RWPE2 (cell line): ENCODE measurements at regions not wholly inside any gene's neighbourhood (a gene's known extent, or its start where the extent isn't known, plus 50 kb on each side); places are given as distances from the start of the nearest gene placed in this dataset.

Experiments
- ATAC-seq: fragments of 200-7000 bp; cut with Tn5 transposase; 3 replicates; pipeline ENCODE4 v1.9.1; 2021; ENCODE audit warnings: low read depth
- DNase-seq: peaks from one replicate; pipeline ENCODE4 v3.0.0-alpha.2; 2020; ENCODE audit warnings: low spot score
- H3K27ac ChIP-seq: fragments of 450-650 bp; 2 replicates; pipeline ENCODE4 v1.5.1; 2017; ENCODE audit warnings: mild to moderate bottlenecking; ENCODE audit not compliant: poor library complexity, severe bottlenecking
- H3K27me3 ChIP-seq: fragments of 250-450 bp; sonication (Bioruptor Pico); 2 replicates; pipeline ENCODE4 v1.5.1; 2021; ENCODE audit warnings: mild to moderate bottlenecking, moderate library complexity; ENCODE audit not compliant: insufficient read depth, poor library complexity, severe bottlenecking
- H3K36me3 ChIP-seq: fragments of 250-450 bp; sonication (Bioruptor Pico); 2 replicates; pipeline ENCODE4 v1.5.1; 2020; ENCODE audit warnings: low read depth, mild to moderate bottlenecking, moderate library complexity
- H3K4me1 ChIP-seq: fragments of 250-450 bp; sonication (Bioruptor Pico); 2 replicates; pipeline ENCODE4 v1.5.1; 2021; ENCODE audit warnings: mild to moderate bottlenecking, moderate library complexity; ENCODE audit not compliant: insufficient read depth, poor library complexity, severe bottlenecking
- H3K4me3 ChIP-seq: fragments of 250-450 bp; sonication (Bioruptor Pico); 2 replicates; pipeline ENCODE4 v1.5.1; 2021; ENCODE audit warnings: mild to moderate bottlenecking, moderate library complexity; ENCODE audit not compliant: severe bottlenecking
- H3K9me3 ChIP-seq: fragments of 250-450 bp; sonication (Bioruptor Pico); 2 replicates; pipeline ENCODE4 v1.5.1; 2021; ENCODE audit warnings: mild to moderate bottlenecking, moderate library complexity; ENCODE audit not compliant: severe bottlenecking
- TF ChIP-seq, protein P1 (sequence below): fragments of 450-650 bp; IDR thresholded peaks from one replicate; pipeline ENCODE4 v1.5.1; 2017; ENCODE audit warnings: mild to moderate bottlenecking, moderate library complexity; ENCODE audit not compliant: poor library complexity, severe bottlenecking

DNA sequence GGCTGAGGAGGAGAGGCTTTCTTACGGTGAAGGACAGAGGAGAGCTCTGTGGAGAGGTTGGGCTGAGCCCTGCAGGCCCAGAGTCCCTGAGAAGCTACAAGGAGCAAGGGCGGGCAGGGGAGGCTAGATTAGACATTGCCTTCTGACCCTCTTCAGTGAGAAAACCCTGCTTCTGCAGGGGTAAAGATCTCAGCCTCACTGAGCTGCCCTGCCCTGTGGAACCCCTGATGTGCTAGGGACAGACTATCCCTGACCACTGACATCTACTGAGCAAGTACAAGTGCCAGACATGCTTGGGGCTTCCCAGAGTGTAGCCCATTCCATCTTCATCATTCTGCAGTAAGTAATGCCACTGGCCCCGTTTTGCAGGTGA lies 111.5 kb downstream of the CYP26B1 start:
- no peaks in the 10 kb centered on the region for H3K9me3 ChIP-seq
- ATAC-seq (no peak), DNase-seq (no peak)
- no peaks in the 10 kb centered on the region for H3K27me3 ChIP-seq
- H3K4me1 ChIP-seq, result peaks cover 49% of the 10 kb centered on the region
- peak overlapping the region; percentile 80 for H3K27ac ChIP-seq
- TF ChIP-seq, protein P1, sequence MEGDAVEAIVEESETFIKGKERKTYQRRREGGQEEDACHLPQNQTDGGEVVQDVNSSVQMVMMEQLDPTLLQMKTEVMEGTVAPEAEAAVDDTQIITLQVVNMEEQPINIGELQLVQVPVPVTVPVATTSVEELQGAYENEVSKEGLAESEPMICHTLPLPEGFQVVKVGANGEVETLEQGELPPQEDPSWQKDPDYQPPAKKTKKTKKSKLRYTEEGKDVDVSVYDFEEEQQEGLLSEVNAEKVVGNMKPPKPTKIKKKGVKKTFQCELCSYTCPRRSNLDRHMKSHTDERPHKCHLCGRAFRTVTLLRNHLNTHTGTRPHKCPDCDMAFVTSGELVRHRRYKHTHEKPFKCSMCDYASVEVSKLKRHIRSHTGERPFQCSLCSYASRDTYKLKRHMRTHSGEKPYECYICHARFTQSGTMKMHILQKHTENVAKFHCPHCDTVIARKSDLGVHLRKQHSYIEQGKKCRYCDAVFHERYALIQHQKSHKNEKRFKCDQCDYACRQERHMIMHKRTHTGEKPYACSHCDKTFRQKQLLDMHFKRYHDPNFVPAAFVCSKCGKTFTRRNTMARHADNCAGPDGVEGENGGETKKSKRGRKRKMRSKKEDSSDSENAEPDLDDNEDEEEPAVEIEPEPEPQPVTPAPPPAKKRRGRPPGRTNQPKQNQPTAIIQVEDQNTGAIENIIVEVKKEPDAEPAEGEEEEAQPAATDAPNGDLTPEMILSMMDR, result no peak
- H3K36me3 ChIP-seq, result no peaks in the 10 kb centered on the region
- H3K4me3 ChIP-seq, result no peak overlapping the region

DNA sequence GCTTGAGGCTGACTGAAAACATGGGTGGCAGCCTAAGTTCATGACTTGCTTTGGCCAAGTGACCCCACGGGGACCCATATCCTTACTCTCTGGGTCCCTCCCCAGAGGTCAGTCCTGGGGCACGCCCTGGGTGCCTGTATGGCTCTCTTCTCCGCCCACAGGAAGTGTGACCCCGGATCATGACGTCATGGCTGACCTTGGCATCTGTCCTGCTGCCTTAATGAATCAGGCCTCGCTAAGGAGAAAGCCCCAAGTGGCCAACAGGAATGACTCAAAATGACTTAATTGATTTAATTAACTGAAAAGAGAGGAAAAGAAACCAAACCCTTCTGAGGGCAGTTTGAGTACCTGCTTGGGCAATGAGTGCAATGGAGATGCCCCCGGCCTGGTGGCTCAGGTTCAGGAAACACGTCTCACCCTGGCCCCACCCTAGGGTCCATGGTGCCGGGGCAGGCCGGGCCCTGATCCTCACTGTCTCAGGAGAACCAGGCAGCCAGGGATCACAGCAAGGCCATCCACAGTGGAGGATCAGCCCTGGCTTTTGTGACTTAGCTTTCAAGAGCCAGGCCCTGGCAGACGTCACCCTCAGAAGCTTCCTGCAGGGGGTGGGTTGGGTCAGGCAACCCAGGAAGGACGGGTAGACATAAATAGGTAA lies 112.0 kb downstream of the CYP26B1 start:
- H3K4me1 ChIP-seq, result peaks cover 44% of the 10 kb centered on the region
- no peaks in the 10 kb centered on the region for H3K27me3 ChIP-seq
- no peak overlapping the region for H3K4me3 ChIP-seq
- ATAC-seq (no peak; the same call in 2 of the 3 replicates), DNase-seq (peak; percentile 39)
- H3K27ac ChIP-seq, result peak overlapping the region; percentile 80
- H3K9me3 ChIP-seq, result no peaks in the 10 kb centered on the region
- H3K36me3 ChIP-seq, result no peaks in the 10 kb centered on the region
- TF ChIP-seq, protein P1, result no peak

DNA sequence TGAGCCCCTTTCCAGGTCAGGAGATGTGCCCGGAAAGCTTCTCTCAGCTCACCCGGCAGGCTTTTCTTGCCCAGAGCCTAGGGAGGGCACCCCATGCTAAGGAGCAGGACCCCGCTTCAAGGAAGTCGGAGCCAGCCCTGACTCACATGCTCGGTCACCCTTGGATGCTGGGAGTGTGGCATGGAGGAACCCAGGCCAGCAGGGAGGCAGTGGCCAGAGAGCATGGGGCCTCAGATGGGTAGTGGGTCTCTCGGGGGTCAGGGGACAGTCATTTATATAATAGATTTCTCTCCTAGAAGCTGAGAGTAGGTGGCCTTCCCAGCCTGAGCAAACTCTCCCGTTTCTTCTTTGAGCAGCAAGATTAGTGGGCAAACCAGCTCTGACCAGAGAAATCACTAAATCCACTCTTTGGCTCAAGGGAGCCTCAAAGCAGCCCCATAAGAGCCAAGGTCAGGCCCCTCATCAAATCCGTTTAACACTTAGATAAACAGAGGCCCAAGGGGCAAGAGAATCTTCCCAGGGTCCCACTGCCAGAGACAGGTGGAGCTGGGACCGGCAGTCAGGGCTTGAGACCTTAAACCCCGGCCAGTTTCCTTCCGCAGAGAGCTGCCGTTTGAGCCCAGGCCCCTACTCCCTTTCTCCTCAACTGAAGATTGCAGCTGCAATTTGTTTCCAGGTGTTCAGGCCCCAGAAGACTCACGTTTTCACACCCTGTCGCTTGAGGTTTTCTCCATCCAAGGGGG lies 113.1 kb downstream of the CYP26B1 start:
- ATAC-seq, result no peak
- H3K27ac ChIP-seq, result peak overlapping the region; percentile 80
- TF ChIP-seq, protein P1, result no peak

DNA sequence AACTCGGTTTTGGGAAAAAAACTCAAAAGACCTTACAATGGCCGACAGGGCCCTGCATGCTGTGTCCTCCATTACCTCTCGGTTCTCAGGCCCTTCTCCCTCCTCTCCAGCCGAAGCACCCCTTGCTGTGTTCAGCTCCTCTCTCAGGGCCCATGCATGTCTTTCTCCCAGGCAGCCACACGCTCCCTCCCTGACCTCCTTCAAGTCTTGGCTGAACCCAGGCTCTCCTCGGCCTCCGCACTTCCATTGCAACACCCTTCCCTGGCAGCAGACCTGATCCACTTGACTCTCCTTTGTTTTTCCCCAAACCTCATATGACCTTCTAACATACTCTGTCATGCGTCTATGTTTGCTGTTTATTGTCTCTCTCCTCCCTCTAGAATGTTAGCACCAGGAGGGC lies 114.0 kb downstream of the CYP26B1 start:
- peaks cover 42% of the 10 kb centered on the region for H3K4me1 ChIP-seq
- no peaks in the 10 kb centered on the region for H3K36me3 ChIP-seq
- H3K27me3 ChIP-seq, result no peaks in the 10 kb centered on the region
- H3K9me3 ChIP-seq, result no peaks in the 10 kb centered on the region
- peak overlapping the region; percentile 80 for H3K27ac ChIP-seq
- ATAC-seq, result no peak
- TF ChIP-seq, protein P1, result no peak
- H3K4me3 ChIP-seq, result no peak overlapping the region
- peak; percentile 45 for DNase-seq

More for the DNA sequence above, 113.1 kb downstream of the CYP26B1 start:
- Histone ChIP-seq H3K4me3 (no peak overlapping the region), H3K36me3 (no peaks in the 10 kb centered on the region), H3K9me3 (no peaks in the 10 kb centered on the region), H3K4me1 (peaks cover 42% of the 10 kb centered on the region), H3K27me3 (no peaks in the 10 kb centered on the region)
- DNase-seq, result peak; percentile 37

DNA sequence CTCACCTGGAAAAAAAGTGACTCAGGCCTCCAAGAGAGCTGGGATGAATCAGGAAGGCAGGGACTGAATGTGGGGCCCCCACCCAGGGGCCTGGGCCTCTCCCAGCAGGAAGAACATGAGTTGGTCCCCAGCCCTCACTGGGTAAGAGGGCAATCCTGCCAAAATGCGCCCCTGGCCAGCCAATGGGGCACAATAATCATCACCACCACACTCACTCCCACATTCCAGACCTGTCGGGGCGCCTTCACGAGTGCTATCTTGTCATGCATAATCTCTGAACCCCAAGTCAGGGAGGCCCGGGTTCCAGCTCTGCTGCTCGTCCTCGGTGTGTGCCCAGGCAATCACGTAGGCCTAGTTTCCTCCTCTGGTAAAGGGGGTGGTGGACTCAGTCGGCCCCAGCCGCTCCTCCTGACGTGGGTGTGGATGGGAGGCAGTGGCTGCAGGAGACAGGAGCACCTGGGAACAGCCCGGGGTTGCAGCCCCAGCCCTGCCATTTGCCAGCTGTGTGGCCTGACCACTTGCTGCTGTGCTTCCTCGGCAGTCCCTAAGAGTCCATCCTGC lies 115.1 kb downstream of the CYP26B1 start:
- H3K27me3 ChIP-seq, result no peaks in the 10 kb centered on the region
- peaks cover 44% of the 10 kb centered on the region for H3K4me1 ChIP-seq
- TF ChIP-seq, protein P1, result no peak
- ATAC-seq (peak; percentile 72), DNase-seq (peak; percentile 74)
- H3K4me3 ChIP-seq, result no peak overlapping the region
- H3K9me3 ChIP-seq, result no peaks in the 10 kb centered on the region
- no peaks in the 10 kb centered on the region for H3K36me3 ChIP-seq
- H3K27ac ChIP-seq, result peak overlapping the region; percentile 80
